GM23248 (cell line): ENCODE measurements at regions not wholly inside any gene's neighbourhood (a gene's known extent, or its start where the extent isn't known, plus 50 kb on each side); places are given as distances from the start of the nearest gene placed in this dataset.
"Not testable (repeated sequence)": the region's sequence is repeated elsewhere in the genome, so short reads cannot be mapped to it uniquely, and the experiment has no call there.

ENCODE experiments used
- DNase-seq: peaks from one replicate; pipeline ENCODE4 v3.0.0-alpha.2; 2015
- H2AFZ ChIP-seq: fragments of 200-600 bp; sonication (generic); 2 replicates; pipeline ENCODE4 v1.6.1; 2016; ENCODE audit warnings: antibody characterized with exemption
- H3F3A ChIP-seq: fragments of 200-600 bp; sonication (generic); 2 replicates; pipeline ENCODE4 v1.6.1; 2016; ENCODE audit warnings: mild to moderate bottlenecking, antibody characterized with exemption, mixed run types; ENCODE audit not compliant: insufficient read depth
- H3K27ac ChIP-seq: fragments of 200-600 bp; sonication (generic); 2 replicates; pipeline ENCODE4 v1.5.1; 2016; ENCODE audit warnings: mild to moderate bottlenecking
- H3K27me3 ChIP-seq: fragments of 200-600 bp; sonication (generic); replicated peaks from 2 replicates; pipeline ENCODE4 v1.6.1; 2016; ENCODE audit warnings: mild to moderate bottlenecking; ENCODE audit not compliant: insufficient read depth
- H3K36me3 ChIP-seq: fragments of 200-600 bp; sonication (generic); 2 replicates; pipeline ENCODE4 v1.6.1; 2016; ENCODE audit warnings: low read depth, mild to moderate bottlenecking
- H3K4me1 ChIP-seq: fragments of 200-600 bp; sonication (generic); 2 replicates; pipeline ENCODE4 v1.6.1; 2016; ENCODE audit warnings: mild to moderate bottlenecking; ENCODE audit not compliant: insufficient read depth
- H3K4me2 ChIP-seq: fragments of 200-600 bp; sonication (generic); one replicate; pipeline ENCODE4 v1.6.1; 2016; ENCODE audit warnings: mild to moderate bottlenecking; ENCODE audit not compliant: unreplicated experiment
- H3K4me3 ChIP-seq: fragments of 200-600 bp; sonication (generic); 2 replicates; pipeline ENCODE4 v1.5.1; 2016; ENCODE audit warnings: mild to moderate bottlenecking
- H3K79me2 ChIP-seq: fragments of 200-600 bp; sonication (generic); 2 replicates; pipeline ENCODE4 v1.6.1; 2016; ENCODE audit warnings: mild to moderate bottlenecking; ENCODE audit not compliant: insufficient read depth
- H3K9ac ChIP-seq: fragments of 200-600 bp; sonication (generic); 2 replicates; pipeline ENCODE4 v1.6.1; 2016; ENCODE audit warnings: mild to moderate bottlenecking
- H3K9me2 ChIP-seq: fragments of 200-600 bp; sonication (generic); 2 replicates; pipeline ENCODE4 v1.6.1; 2016; ENCODE audit warnings: mixed run types, mild to moderate bottlenecking, moderate library complexity; ENCODE audit not compliant: insufficient read depth
- H3K9me3 ChIP-seq: fragments of 200-600 bp; sonication (generic); one replicate; pipeline ENCODE4 v1.6.1; 2017; ENCODE audit warnings: low read depth
- H4K20me1 ChIP-seq: fragments of 200-600 bp; sonication (generic); 2 replicates; pipeline ENCODE4 v1.6.0; 2016; ENCODE audit not compliant: insufficient read depth
- EZH2 ChIP-seq: fragments of 200-600 bp; sonication (generic); IDR thresholded peaks from 2 replicates; pipeline ENCODE4 v1.6.1; 2018; ENCODE audit warnings: antibody characterized with exemption, mild to moderate bottlenecking; ENCODE audit not compliant: insufficient read depth, poor library complexity, severe bottlenecking
- EZH2phosphoT487 ChIP-seq: fragments of 200-600 bp; sonication (generic); IDR thresholded peaks from 2 replicates; pipeline ENCODE4 v1.6.1; 2018; ENCODE audit warnings: antibody characterized with exemption, moderate library complexity, mild to moderate bottlenecking, low read depth; ENCODE audit not compliant: insufficient read depth
- WGBS, 2 experiments: methylation state at CpG; one replicate each; pipeline ENCODE4 v1.1.6; 2015 to 2017; ENCODE audit warnings: low lambda C conversion rate in 2 of 2, low coverage in 1 of 2; ENCODE audit errors: missing lambda C conversion rate in 2 of 2; 5-methylcytosine and 5-hydroxymethylcytosine counted together
- in situ Hi-C: fragments of 300-500 bp; cut with MboI; formaldehyde crosslinking; loops from 2 replicates; pipeline ENCODE4 v1.15.0; 2020

GRCh38 chr10:78464118-78464855 is 430.6 kb downstream of the RPS24 start:
- H3K9ac ChIP-seq = no peak overlapping the region
- no peak for DNase-seq
- 68 to 73% methylated on average over 4 of the region's 4 CpGs for WGBS, 2 experiments
- H3K9me2 ChIP-seq = no peaks in the 10 kb centered on the region
- H3K4me1 ChIP-seq = peaks cover 1% of the 10 kb centered on the region; the same call in 1 of the 2 replicates
- H3K4me3 ChIP-seq = no peak overlapping the region
- H3K27me3 ChIP-seq = no peaks in the 10 kb centered on the region
- no peak overlapping the region for H2AFZ ChIP-seq
- no peaks in the 10 kb centered on the region for H3K36me3 ChIP-seq
- no peak overlapping the region for H3K27ac ChIP-seq
- H3K9me3 ChIP-seq = no peaks in the 10 kb centered on the region
- H3K79me2 ChIP-seq = no peaks in the 10 kb centered on the region
- H3F3A ChIP-seq = no peaks in the 10 kb centered on the region
- TF ChIP-seq EZH2 (no peak), EZH2phosphoT487 (no peak)
- in situ Hi-C loops = no loop called here
- H4K20me1 ChIP-seq = no peaks in the 10 kb centered on the region
- no peak overlapping the region for H3K4me2 ChIP-seq

GRCh38 chr10:78464856-78465267 is 431.2 kb downstream of the RPS24 start:
- TF ChIP-seq EZH2 = no peak
- TF ChIP-seq EZH2phosphoT487 = no peak
- in situ Hi-C loops = no loop called here
- no peaks in the 10 kb centered on the region for H3K36me3 ChIP-seq
- H3F3A ChIP-seq = no peaks in the 10 kb centered on the region
- H3K4me1 ChIP-seq = no peaks in the 10 kb centered on the region
- H4K20me1 ChIP-seq = no peaks in the 10 kb centered on the region
- H3K9me3 ChIP-seq = no peaks in the 10 kb centered on the region
- WGBS, 2 experiments = 73 to 77% methylated on average over 13 of the region's 13 CpGs
- H3K79me2 ChIP-seq = no peaks in the 10 kb centered on the region
- no peak overlapping the region for H3K9ac ChIP-seq
- no peaks in the 10 kb centered on the region for H3K27me3 ChIP-seq
- no peak overlapping the region for H3K4me3 ChIP-seq
- DNase-seq = no peak
- H3K4me2 ChIP-seq = no peak overlapping the region
- H3K27ac ChIP-seq = no peak overlapping the region
- no peak overlapping the region for H2AFZ ChIP-seq
- no peaks in the 10 kb centered on the region for H3K9me2 ChIP-seq

GRCh38 chr10:78465431-78465830 is 431.8 kb downstream of the RPS24 start:
- TF ChIP-seq EZH2phosphoT487 (no peak), EZH2 (no peak)
- Histone ChIP-seq H3K79me2 (no peaks in the 10 kb centered on the region), H3F3A (no peaks in the 10 kb centered on the region), H2AFZ (no peak overlapping the region), H3K4me1 (no peaks in the 10 kb centered on the region), H3K9me2 (no peaks in the 10 kb centered on the region), H3K9me3 (no peaks in the 10 kb centered on the region), H3K27me3 (no peaks in the 10 kb centered on the region), H3K4me3 (no peak overlapping the region), H4K20me1 (no peaks in the 10 kb centered on the region), H3K9ac (no peak overlapping the region), H3K4me2 (no peak overlapping the region), H3K27ac (no peak overlapping the region), H3K36me3 (no peaks in the 10 kb centered on the region)
- no peak for DNase-seq
- in situ Hi-C loops = no loop called here
- WGBS, 2 experiments = 86 to 93% methylated on average over 2 of the region's 2 CpGs

- Histone ChIP-seq H3K9ac (no peak overlapping the region), H3K79me2 (no peaks in the 10 kb centered on the region), H3K4me1 (no peaks in the 10 kb centered on the region), H2AFZ (no peak overlapping the region), H4K20me1 (no peaks in the 10 kb centered on the region), H3K36me3 (no peaks in the 10 kb centered on the region), H3K27ac (no peak overlapping the region), H3K4me2 (no peak overlapping the region), H3K4me3 (no peak overlapping the region), H3F3A (no peaks in the 10 kb centered on the region), H3K27me3 (no peaks in the 10 kb centered on the region), H3K9me3 (no peaks in the 10 kb centered on the region), H3K9me2 (no peaks in the 10 kb centered on the region)
- 80 to 85% methylated on average over 5 to 7 of the region's 7 CpGs for WGBS, 2 experiments
- TF ChIP-seq EZH2 (no peak), EZH2phosphoT487 (no peak)
- in situ Hi-C loops = no loop called here
- DNase-seq = no peak
Measured at GRCh38 chr10:78467496-78468106, 433.9 kb downstream of the RPS24 start.

GRCh38 chr10:78468731-78469130 is 435.1 kb downstream of the RPS24 start:
- 88% methylated on average over 21 of the region's 26 CpGs; no CpG with 5 or more reads in 1 of the 2 experiments for WGBS, 2 experiments
- in situ Hi-C loops, H3F3A ChIP-seq: not testable (repeated sequence)

More at GRCh38 chr10:78468731-78469130, 435.1 kb downstream of the RPS24 start:
- H2AFZ ChIP-seq, H3K9me2 ChIP-seq, H3K36me3 ChIP-seq, H3K9me3 ChIP-seq, H3K4me2 ChIP-seq, H3K79me2 ChIP-seq, H3K4me3 ChIP-seq, H4K20me1 ChIP-seq, H3K9ac ChIP-seq, H3K27ac ChIP-seq, DNase-seq, H3K27me3 ChIP-seq, H3K4me1 ChIP-seq: not testable (repeated sequence)
